H9 (cell line): ENCODE measurements at regions not wholly inside any gene's neighbourhood (a gene's known extent, or its start where the extent isn't known, plus 50 kb on each side); places are given as distances from the start of the nearest gene placed in this dataset.

Experiments
- DNase-seq: peaks from one replicate; pipeline ENCODE4 v3.0.0-alpha.2; 2017
- H2AFZ ChIP-seq: one replicate; pipeline ENCODE4 v1.6.1; 2013; ENCODE audit warnings: mild to moderate bottlenecking, low read length, control low read depth, moderate library complexity
- H2AK5ac ChIP-seq: 2 replicates; pipeline ENCODE4 v1.6.1; 2013; ENCODE audit warnings: low read length, control low read depth, mixed read lengths; ENCODE audit not compliant: insufficient read length
- H2BK120ac ChIP-seq: one replicate; pipeline ENCODE4 v1.6.1; 2013; ENCODE audit warnings: low read depth, mild to moderate bottlenecking, low read length, control low read depth, inconsistent platforms; ENCODE audit not compliant: poor library complexity, severe bottlenecking
- H2BK12ac ChIP-seq: 2 replicates; pipeline ENCODE4 v1.6.1; 2013; ENCODE audit warnings: low read length, control low read depth, mixed read lengths, low read depth; ENCODE audit not compliant: insufficient read length
- H2BK15ac ChIP-seq: 2 replicates; pipeline ENCODE4 v1.6.1; 2013; ENCODE audit warnings: low read depth, low read length, control low read depth
- H2BK20ac ChIP-seq: one replicate; pipeline ENCODE4 v1.6.1; 2013; ENCODE audit warnings: low read depth, mild to moderate bottlenecking, low read length, control low read depth, inconsistent platforms; ENCODE audit not compliant: poor library complexity, severe bottlenecking
- H2BK5ac ChIP-seq: 2 replicates; pipeline ENCODE4 v1.6.1; 2013; ENCODE audit warnings: low read length, control low read depth, mixed read lengths; ENCODE audit not compliant: insufficient read length
- H3K14ac ChIP-seq: 2 replicates; pipeline ENCODE4 v1.6.1; 2013; ENCODE audit warnings: low read length, control low read depth; ENCODE audit not compliant: insufficient read depth
- H3K18ac ChIP-seq: 2 replicates; pipeline ENCODE4 v1.6.1; 2013; ENCODE audit warnings: low read depth, mild to moderate bottlenecking, mixed read lengths, low read length, control low read depth; ENCODE audit not compliant: insufficient read length
- H3K23ac ChIP-seq: 2 replicates; pipeline ENCODE4 v1.6.1; 2013; ENCODE audit warnings: low read length, control low read depth, mixed read lengths, low read depth; ENCODE audit not compliant: insufficient read length
- H3K23me2 ChIP-seq: 2 replicates; pipeline ENCODE4 v1.6.1; 2013; ENCODE audit warnings: low read depth, mild to moderate bottlenecking, mixed read lengths, low read length, control low read depth; ENCODE audit not compliant: insufficient read length, poor library complexity, severe bottlenecking
- H3K27ac ChIP-seq: 2 replicates; pipeline ENCODE4 v1.5.1; 2013; ENCODE audit warnings: low read length, control low read depth, mixed read lengths, low read depth; ENCODE audit not compliant: insufficient read length
- H3K27me3 ChIP-seq: 2 replicates; pipeline ENCODE4 v1.6.1; 2013; ENCODE audit warnings: low read length, control low read depth, inconsistent platforms; ENCODE audit not compliant: insufficient read depth
- H3K4ac ChIP-seq: 2 replicates; pipeline ENCODE4 v1.6.1; 2013; ENCODE audit warnings: low read depth, mild to moderate bottlenecking, control low read depth, inconsistent platforms, low read length, moderate library complexity
- H3K4me1 ChIP-seq: 2 replicates; pipeline ENCODE4 v1.6.1; 2013; ENCODE audit warnings: low read length, control low read depth, inconsistent platforms; ENCODE audit not compliant: insufficient read depth
- H3K4me2 ChIP-seq: 2 replicates; pipeline ENCODE4 v1.6.1; 2013; ENCODE audit warnings: low read length, control low read depth, mixed read lengths; ENCODE audit not compliant: insufficient read length, insufficient read depth
- H3K56ac ChIP-seq: 2 replicates; pipeline ENCODE4 v1.6.1; 2013; ENCODE audit warnings: low read depth, mild to moderate bottlenecking, mixed read lengths, low read length, control low read depth; ENCODE audit not compliant: insufficient read length
- H3K79me1 ChIP-seq: 2 replicates; pipeline ENCODE4 v1.6.1; 2013; ENCODE audit warnings: low read depth, mild to moderate bottlenecking, moderate library complexity, low read length, control low read depth, inconsistent platforms; ENCODE audit not compliant: insufficient read depth, poor library complexity, severe bottlenecking
- H3K79me2 ChIP-seq: 2 replicates; pipeline ENCODE4 v1.6.1; 2013; ENCODE audit warnings: low read length, control low read depth, inconsistent platforms; ENCODE audit not compliant: insufficient read depth
- H3K9ac ChIP-seq: 2 replicates; pipeline ENCODE4 v1.6.1; 2013; ENCODE audit warnings: low read length, control low read depth, mixed read lengths; ENCODE audit not compliant: insufficient read length; ENCODE audit errors: extremely low read depth
- H3K9me3 ChIP-seq: one replicate; pipeline ENCODE4 v1.6.1; 2013; ENCODE audit warnings: low read depth, low read length, inconsistent platforms; ENCODE audit not compliant: control insufficient read depth
- H3T11ph ChIP-seq: one replicate; pipeline ENCODE4 v1.6.1; 2013; ENCODE audit warnings: mild to moderate bottlenecking, low read length, control low read depth, inconsistent platforms
- H4K20me1 ChIP-seq: one replicate; pipeline ENCODE4 v1.6.1; 2013; ENCODE audit not compliant: control insufficient read depth, insufficient read length, insufficient read depth
- H4K5ac ChIP-seq: 2 replicates; pipeline ENCODE4 v1.6.1; 2013; ENCODE audit warnings: low read depth, mild to moderate bottlenecking, mixed read lengths, low read length, control low read depth; ENCODE audit not compliant: insufficient read length
- H4K8ac ChIP-seq: replicated peaks from 2 replicates; pipeline ENCODE4 v1.6.1; 2013; ENCODE audit warnings: low read length, control low read depth, mixed read lengths, low read depth; ENCODE audit not compliant: insufficient read length
- H4K91ac ChIP-seq: 2 replicates; pipeline ENCODE4 v1.6.1; 2013; ENCODE audit warnings: low read depth, mild to moderate bottlenecking, moderate library complexity, mixed read lengths, low read length, control low read depth; ENCODE audit not compliant: insufficient read length
- H3K27ac Mint-ChIP-seq, 3 experiments: 2 replicates in 2 of 3; 3 replicates in 1 of 3; pipeline ENCODE4 v1.8.0; 2020 to 2021; ENCODE audit warnings: mixed read lengths in 3 of 3, mild to moderate bottlenecking in 1 of 3, moderate library complexity in 1 of 3
- H3K27me3 Mint-ChIP-seq: 2 replicates; pipeline ENCODE4 v1.8.0; 2021; ENCODE audit warnings: low read depth, mild to moderate bottlenecking, moderate library complexity, mixed read lengths
- H3K36me3 Mint-ChIP-seq, 3 experiments: 2 replicates in 2 of 3; 3 replicates in 1 of 3; pipeline ENCODE4 v1.8.0; 2020 to 2021; ENCODE audit warnings: low read depth in 3 of 3, mixed read lengths in 3 of 3; ENCODE audit not compliant: insufficient read depth in 1 of 3
- H3K4me1 Mint-ChIP-seq, 2 experiments: 2 replicates each; pipeline ENCODE4 v1.8.0; 2020; ENCODE audit warnings: mixed read lengths in 2 of 2
- H3K4me3 Mint-ChIP-seq, 2 experiments: 2 replicates in 1 of 2; 3 replicates in 1 of 2; pipeline ENCODE4 v1.8.0; 2020 to 2021; ENCODE audit warnings: mild to moderate bottlenecking in 2 of 2, mixed read lengths in 2 of 2, moderate library complexity in 1 of 2
- H3K9me3 Mint-ChIP-seq, 2 experiments: 2 replicates in 1 of 2; 3 replicates in 1 of 2; pipeline ENCODE4 v1.8.0; 2020; ENCODE audit warnings: mild to moderate bottlenecking in 2 of 2, mixed read lengths in 2 of 2, moderate library complexity in 1 of 2
- CTCF ChIP-seq: fragments of 200-600 bp; sonication (generic); conservative IDR thresholded peaks from 3 replicates; pipeline ENCODE4 v1.8.0; 2021; ENCODE audit warnings: antibody characterized with exemption, mild to moderate bottlenecking

GRCh38 chr18:38851526-38851925 lies 1285.9 kb upstream of the CELF4 start:
- Histone ChIP-seq H3K14ac (no peak overlapping the region), H3K27me3 (no peaks in the 10 kb centered on the region), H3K23ac (no peak overlapping the region), H4K5ac (no peak overlapping the region), H4K8ac (no peak overlapping the region), H3K56ac (no peak overlapping the region), H3K23me2 (no peaks in the 10 kb centered on the region), H2BK20ac (no peak overlapping the region), H4K91ac (no peak overlapping the region), H3K9me3 (no peaks in the 10 kb centered on the region), H3K4me1 (no peaks in the 10 kb centered on the region), H3K18ac (no peak overlapping the region), H3K79me2 (no peaks in the 10 kb centered on the region), H2BK5ac (no peak overlapping the region), H2BK120ac (no peak overlapping the region), H3K4me2 (no peak overlapping the region), H2AFZ (no peak overlapping the region), H3K4ac (no peak overlapping the region), H3K9ac (no peak overlapping the region), H4K20me1 (no peaks in the 10 kb centered on the region), H3T11ph (no peak overlapping the region), H3K27ac (no peak overlapping the region), H2AK5ac (no peak overlapping the region), H3K79me1 (no peaks in the 10 kb centered on the region), H2BK15ac (no peak overlapping the region), H2BK12ac (no peak overlapping the region)
- Mint-ChIP-seq H3K9me3 (peaks cover 6 to 8% of the 10 kb centered on the region in 2 experiments; a peak in 3 of 5 replicates), H3K27ac (no peak overlapping the region), H3K36me3 (peaks cover 0 to 6% (median 0%) of the 10 kb centered on the region in 3 experiments; a peak in 2 of 7 replicates), H3K4me1 (no peaks in the 10 kb centered on the region), H3K4me3 (no peak overlapping the region), H3K27me3 (no peaks in the 10 kb centered on the region)
- no peak for TF ChIP-seq CTCF
- DNase-seq = no peak
